NOMO-1 (cell line): ENCODE measurements at regions not wholly inside any gene's neighbourhood (a gene's known extent, or its start where the extent isn't known, plus 50 kb on each side); places are given as distances from the start of the nearest gene placed in this dataset.
"Not testable (repeated sequence)": the region's sequence is repeated elsewhere in the genome, so short reads cannot be mapped to it uniquely, and the experiment has no call there.

Experiments used
- DNase-seq, 2 experiments: peaks; one replicate each; lab custom pipeline; 2025; ENCODE audit not compliant: unreplicated experiment in 2 of 2; lab: John Stamatoyannopoulos, UW

DNA sequence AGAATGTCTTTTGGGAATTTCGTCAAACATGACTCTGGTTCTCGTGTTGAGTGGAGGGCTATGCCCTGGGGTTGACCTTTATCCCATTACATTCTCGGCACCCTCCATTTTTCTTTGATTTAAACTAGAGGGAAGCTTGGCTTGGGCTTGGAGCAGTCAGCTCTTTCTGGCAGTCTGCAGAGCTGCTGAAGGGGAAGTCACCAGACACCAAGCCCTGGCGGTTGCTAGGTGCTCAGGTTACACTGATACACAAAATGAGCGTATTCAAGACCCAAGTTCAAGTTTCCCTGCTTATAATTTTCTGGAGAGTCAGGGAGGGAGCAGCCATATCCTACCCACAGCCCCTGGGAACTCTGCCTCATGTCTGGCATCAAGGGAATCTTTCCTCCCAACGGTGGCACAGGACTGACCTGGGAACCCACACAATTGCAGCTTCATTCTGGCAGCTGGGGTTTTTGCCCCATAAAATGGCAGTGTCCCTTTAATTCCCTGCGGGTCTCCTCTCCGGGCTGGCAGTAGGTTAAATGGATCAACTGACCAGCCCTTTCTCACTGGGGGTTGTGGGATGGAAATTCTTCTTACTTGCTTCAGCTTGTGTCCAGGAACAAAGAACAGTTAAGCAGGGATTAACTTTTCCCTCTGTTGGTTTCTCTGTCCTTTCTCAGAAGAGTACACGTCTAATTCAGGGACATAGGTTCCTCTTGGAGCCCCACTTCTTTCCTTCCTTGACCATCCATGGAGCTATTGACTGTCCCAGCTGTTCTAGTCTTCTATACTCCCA, 110.0 kb upstream of the DLG1 start:
- no peak for DNase-seq

DNA sequence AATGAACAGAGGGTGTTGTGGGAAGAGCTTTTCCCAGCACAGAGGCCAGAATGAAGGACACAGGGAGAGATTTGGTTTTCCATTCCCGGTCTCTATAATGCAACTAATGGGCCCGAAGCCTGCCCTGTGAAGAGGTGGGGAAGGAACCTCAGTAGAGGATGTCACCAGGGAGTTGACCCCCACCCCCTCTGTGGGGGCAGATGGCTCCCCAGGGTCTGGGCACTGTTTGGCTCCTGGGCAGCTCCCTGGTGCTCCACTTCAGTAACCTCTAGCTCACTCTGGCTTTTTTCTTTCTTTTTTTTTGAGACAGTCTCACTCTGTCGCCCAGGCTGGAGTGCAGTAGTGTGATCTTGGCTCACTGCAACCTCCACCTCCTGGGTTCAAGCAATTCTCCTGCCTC, 109.1 kb upstream of the DLG1 start:
- no peak for DNase-seq

DNA sequence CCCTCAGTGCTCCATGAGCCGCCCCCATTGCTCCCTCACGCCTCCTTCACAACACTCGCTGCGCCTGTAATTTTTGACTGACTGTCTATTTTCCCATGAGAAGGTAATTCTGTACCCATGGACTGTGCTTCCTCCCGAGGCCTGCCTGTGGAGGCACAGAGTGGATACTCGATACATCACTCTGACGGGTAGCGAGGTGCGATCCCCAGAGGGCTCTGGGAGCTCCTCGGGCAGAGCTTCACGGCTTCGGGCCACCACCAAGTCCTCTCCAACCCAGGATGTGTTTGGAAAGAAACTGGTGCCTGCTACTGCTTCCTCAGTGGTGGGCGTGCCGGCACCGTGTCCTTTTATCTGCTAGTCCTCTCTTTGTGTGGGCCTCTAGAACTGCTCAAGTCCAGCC, 108.6 kb upstream of the DLG1 start:
- no peak for DNase-seq

DNA sequence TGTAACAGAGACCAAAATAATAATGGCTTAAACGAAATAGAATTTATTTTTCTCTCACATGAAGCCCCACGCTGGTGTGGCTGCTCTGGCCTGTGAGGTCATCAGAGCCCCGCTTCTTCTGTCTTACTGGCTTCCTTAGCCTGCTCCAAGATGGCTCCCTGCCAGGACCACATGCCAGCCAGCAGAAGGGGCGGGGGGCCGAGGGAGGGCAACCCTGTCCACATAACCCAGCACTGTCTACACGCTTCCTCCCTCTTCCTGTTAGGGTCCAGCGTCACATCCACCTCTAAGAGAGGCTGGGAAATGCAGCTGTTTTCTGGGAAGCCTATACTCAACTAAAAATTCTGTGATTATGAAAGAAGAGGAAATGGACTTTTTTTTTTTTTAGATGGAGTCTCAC, 107.9 kb upstream of the DLG1 start:
- DNase-seq = no peak

DNA sequence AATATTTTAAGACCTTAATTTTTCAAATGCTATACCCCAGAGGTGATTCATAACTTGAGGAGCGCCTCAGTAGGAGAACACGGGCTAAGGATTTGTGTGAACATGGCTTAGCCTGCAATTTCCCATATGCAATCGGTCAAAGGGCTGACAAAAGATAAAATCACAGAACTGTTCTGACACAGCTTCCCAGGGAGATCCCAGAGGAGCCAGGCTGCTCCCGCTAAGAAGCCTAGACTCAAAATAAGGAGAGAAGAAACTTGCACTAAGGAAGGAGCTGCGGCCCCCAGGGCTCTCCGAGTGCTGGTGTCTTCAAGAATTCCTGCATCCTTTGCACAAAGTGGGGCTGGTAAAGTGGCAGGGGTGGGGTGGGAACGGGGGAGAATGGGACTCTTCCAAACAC, 106.3 kb upstream of the DLG1 start:
- no peak for DNase-seq

DNA sequence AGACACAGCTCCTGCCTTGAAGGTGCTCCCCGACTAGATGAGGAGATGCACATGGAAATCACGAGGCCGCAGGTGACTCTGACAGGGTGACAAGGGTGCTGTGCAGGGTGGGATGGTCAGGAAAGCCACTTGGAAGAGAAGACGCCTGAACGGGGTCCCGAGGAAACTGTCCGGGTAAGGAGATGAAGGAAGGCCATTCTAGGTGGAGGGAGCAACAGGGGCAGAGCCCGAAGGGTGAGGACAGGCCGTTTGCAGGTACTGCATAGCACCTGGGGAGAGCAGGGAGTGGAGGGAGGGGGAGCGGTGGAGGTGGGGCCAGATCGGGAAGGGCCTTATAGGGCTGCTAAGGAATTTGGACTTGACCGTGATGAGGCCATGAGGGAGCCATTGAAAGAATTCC, 105.6 kb upstream of the DLG1 start:
- DNase-seq = no peak

DNA sequence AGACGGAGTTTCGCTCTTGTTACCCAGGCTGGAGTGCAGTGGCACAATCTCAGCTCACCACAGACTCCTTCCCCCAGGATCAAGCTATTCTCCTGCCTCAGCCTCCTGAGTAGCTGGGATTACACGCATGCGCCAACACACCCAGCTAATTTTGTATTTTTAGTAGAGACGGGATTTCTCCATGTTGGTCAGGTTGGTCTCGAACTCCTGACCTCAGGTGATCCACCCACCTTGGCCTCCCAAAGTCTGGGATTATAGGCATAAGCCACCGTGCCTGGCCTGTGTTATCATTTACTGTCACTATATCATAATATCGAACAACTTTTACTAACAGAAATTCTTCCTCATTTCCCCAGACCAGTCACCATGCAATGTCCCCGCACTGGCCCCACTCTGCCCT, 104.0 kb upstream of the DLG1 start:
- DNase-seq = not testable (repeated sequence)

DNA sequence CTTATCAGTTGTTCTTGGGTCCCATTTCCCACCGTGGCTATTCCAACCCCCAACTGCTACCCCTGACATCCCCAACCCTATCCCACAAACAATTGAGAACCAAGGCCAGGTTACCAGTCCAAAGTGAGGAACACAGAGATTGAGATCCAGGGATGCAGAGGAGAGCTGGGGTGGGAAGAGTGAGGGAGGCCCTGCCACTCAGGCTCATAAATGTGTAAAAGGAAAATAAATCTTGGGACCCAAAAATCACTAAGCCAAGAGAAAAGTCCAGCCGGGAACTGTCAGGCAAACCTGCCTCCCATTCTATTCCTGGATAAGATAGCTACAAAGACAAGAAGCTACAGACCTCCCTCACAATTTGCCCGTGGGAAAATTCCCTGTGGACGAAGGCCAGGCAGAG, 101.1 kb upstream of the DLG1 start:
- no peak for DNase-seq

DNA sequence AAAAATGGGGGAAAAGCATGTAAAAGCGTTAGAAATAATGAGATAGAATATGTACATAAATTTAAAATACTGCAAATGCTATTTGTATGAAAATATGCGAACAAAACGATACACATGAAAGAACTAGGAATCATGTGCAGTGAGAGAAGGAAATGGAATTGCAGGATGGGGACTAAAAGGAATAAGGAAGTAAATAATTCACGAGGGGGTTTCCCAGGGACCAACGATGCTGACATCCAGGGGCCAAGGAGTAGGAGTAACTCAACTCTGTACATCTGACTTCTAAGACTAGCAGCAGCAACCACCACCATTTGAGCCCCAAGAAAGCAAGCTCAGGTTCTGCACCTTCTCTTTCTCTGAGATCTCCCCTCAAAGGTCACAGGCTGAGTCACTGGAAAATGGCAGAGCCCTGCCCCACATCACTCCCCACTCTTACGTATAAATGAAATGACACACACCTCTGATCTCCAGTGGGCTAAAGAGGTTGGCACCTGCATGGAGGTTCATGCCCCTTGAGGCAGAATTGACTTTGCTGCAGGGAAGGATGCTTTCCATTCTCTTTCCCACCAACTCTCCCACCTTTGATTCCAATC, 100.0 kb upstream of the DLG1 start:
- no peak for DNase-seq

DNA sequence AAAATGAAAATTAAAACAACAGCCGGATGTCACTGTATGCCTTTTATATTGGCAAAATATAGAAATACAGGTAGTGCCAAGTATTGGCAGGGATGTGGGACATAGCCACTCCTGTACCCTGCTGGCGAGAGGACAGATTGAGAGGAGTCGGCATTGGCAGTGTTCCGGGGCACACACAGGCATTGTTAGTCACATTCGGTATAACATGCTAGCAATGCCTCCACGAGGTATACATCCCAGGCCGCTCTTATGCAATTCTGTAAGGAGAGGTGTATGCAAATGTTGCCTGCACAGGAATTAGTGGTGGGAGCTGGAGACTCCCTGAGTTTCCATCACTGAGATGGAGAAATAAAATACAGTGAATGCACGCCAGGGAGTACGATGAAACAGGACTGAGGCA, 99.4 kb upstream of the DLG1 start:
- DNase-seq = no peak

DNA sequence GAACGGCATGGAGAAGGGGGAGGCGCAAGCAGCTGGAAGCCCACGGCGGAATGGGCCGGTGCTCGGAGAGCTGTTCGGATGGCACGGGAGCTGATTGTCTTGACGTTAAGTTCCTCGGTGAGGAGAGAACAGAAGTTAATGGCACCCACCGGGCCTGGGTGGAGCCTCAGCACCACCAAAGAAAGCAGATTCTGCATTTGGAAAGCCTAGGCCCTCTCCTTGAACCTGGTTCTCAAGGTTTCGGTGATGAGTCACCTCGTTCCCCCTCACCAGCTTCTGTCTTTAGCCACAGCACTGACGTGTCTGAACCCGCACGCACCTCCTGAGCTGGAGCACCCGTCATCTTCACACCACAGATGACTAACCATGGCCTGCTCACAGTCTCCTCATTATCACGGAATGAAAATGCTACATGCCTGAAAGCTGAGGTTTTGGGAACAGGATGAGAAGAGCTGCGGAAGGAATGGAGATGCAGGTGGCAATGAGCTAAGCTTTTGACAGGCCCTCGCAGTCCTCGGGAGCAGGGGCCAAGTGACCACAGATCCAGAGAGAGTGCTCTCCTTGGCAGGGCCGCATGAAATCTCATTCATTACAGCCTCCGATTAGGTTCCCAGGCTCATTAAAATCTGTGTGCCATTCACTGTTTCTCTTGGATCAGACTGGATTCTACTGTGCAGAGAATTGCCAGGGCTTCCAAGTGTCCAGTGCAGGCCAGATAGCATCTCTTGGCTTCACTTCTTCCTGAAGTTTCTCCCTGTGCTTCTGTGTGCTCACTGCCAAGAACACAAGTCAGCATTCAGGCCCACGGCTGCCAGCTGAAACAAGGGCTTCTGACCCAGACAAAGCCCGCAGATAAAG, 96.3 kb upstream of the DLG1 start:
- DNase-seq = no peak

DNA sequence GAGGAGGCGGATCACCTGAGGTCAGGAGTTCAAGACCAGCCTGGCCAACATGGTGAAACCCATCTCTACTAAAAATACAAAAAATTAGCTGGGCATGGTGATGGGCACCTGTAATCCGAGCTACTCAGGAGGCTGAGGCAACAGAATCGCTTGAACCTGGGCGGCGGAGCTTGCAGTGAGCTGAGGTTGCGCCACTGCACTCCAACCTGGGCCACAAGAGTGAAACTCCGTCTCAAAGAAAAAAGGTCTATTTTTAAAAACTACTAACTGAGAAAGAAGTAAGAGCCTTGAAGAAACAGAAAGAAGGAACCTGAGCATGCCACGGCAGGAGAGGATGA, 95.7 kb upstream of the DLG1 start:
- not testable (repeated sequence) for DNase-seq

DNA sequence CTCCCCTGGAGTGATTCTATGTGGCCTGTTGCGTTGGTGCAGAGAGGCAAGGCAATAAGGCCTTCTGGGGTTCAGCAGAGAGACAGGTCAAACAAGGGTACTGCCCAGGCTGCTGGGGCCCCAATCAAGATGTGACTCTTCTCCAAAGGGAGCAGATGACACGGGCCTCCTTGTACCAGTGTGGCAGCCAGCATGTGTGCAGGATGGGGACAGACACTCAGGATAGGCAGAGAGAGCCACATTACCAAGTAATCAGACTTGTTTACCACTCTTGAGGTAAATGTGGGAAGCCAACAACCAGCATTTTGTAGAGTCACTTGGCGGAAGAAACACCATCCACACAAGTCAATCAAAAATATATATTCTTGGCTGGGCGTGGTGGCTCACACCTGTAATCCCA, 95.3 kb upstream of the DLG1 start:
- DNase-seq = no peak

DNA sequence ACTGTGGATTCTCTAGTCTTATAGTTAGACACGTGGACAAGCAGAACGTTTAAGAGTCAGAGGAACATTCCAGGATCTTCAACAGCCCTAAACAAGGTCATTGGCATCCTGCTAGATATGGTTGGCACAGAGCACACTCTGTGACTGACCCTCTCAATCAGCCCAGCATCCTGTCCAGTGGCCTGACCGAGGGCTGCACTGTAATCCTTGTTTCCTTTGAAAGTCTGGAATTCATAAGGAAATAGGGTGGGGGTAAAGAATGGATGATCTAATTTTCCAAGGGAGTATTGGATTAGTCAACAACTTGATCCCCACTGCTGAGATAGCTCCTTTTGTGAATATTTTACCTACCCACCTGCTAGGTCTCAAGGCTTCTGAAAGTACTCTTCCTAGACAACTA, 94.5 kb upstream of the DLG1 start:
- DNase-seq = no peak

DNA sequence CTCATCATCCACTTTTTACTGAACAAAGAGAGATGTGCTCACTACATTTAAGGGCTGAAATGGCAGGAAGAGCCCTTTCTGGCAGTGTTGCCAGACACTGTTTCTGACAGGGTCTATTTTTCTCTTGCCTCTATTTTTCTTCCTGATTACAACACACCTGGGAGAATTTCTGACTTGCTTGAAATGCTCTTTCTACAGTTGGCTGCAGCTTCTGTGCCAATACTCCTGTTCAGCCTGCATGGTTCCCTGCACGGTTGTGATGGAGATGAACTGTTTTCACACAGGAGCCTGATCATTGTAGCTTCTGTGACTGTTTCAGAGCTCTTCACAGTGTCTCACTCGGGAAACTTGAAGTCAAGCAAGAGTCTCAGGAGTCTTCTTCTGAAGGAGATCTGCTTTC, 83.0 kb upstream of the DLG1 start:
- no peak for DNase-seq

DNA sequence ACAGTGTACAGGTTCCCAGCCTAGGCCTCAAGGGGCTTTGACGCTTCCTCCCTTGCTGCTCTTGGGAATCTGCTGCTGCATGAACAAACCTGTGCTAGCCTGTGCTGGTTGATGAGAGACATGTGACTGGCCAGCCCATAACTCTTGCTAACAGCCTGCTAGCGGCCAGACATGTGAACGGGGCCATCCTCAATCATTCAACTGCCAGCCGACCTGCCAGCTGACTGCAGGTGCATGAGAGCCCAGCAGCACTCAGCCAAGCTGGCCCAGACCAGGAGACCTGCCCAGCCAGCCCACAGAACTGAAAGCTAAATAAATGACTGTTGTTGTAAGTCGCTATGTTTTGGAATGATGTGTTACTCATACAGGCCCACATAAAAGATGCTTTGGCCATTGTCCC, 82.4 kb upstream of the DLG1 start:
- DNase-seq = no peak

DNA sequence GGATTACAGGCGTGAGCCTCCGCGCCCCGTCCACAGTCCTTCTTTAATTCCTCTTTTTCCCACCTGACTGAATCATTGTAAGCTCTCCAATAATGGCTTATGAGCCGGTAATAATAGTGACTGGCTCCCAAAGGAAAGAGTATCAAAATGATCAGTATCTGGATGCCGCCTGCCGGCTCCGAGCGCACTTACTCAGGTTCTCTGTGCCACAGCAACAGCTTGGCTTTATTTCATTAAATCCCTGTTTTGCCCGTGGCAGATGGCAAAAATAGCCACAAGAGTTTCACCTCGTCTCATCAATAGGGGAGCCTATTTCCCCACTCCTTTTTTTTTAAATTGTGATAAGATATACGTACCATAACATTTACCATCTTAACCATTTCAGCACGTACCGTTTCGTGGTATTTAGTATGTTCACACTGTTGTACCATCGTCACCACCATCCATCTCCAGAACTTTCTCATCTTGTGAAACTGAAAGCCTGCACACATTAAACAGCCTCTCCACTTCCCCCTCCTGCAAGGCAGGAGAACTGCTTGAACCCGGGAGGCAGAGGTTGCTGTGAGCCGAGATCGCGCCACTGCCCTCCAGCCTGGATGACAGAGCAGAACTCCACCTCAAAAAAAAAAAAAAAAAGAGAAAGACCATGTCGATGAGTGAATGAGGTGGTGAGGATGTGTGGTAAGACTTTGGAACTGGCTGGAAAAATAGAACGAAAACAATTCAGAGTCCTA, 80.7 kb upstream of the DLG1 start:
- peak; percentile 66 to 80 for DNase-seq

DNA sequence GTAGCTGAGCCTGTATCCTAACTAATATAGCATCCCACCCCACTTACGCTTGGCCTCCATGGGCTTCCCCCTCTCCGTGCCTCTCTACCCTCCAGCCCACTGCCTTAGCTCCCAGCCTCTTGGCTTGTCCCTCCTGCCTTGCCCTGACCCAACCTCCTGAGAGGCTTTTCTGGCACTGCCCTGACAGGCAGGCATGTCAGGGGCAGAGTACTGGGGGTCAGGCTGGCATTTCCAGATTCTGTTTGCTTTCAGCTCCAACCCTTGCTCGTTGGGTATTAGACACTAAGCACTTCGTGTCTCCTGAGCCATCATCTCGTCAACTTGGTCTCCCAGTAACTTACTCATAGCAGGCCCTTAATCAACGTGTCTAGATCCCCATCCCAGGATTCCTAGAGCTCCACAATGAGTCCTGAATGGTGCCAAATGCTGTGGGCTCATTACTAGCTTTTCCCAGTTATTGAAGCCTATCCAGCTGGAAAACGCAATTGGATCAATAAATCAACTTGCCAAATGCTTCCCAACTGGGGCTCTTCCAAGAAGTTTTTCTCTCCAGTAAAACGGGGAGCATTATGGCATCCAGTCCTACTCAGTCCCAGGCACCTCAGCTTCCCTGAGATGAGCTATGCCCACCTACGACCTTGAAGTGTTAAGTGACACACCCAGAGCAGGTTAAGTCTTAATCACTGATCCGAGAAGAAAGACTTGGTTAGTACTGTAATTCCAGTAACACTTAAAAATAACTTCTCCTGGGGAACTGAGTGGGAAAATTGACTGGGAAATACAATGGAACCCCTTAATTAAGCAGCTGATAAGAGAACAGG, 78.5 kb upstream of the DLG1 start:
- no peak for DNase-seq

DNA sequence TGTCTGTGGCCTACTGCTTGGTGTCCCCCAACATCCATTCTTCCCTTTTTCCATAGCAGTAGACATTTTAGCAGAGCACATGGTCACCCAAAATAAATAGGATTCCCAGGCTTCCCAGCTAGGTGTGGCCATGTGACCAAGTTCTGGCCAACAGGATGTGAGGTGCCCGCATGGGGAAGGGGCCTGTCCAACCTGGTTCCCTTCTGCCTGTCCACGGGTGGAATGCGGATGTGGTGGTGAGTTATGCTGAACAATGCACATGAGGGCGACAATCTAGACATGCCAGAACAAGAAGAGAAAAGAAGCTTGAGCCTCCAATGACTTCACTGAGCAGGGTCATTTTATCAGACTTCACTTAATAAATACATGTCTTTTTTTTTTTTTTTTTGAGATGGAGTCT, 77.6 kb upstream of the DLG1 start:
- no peak for DNase-seq

DNA sequence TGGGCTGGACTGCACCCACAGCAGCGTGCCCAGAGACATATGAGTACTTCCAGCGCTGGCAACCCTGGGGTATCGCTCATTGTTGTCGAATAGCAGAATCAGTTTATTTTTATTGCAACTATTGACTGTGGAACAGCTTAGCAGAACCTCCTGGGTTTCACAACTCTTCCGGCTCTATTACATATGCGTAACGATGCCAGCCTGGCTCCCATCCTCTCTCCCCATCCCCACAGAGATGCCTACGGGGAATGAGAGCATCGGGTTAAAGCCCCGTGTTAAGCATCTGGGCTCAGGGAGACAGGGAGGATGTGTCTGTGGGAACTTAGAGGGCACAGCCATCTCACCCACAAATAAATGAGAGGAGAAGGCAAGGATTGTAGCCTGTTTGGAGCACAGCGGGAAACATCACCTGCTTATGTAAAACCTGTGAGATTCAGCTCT, 76.6 kb upstream of the DLG1 start:
- peak in 1 of 2 experiments; percentile 65 for DNase-seq
